ENCODE measurements at regions not wholly inside any gene's neighbourhood (a gene's known extent, or its start where the extent isn't known, plus 50 kb on each side); places are given as distances from the start of the nearest gene placed in this dataset.
"Not testable (repeated sequence)": the region's sequence is repeated elsewhere in the genome, so short reads cannot be mapped to it uniquely, and the experiment has no call there.

DNA sequence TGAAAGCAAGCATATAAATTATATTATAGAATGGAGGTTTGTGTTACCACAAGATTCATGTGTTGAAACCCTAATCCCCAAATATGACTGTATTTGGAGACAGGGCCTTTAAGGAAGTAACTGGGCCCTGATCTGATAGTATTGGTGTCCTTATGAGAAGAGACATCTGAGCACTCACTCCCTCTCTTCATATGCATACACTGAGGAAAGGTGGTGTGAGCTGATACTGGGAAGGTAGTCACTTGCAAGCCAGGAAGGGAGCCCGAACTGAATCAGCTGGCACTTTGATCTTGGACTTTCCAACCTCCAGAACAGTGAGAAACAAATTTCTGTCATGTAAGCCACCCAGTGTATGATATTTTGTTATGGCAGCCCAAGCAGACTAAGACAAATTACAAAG lies 66.9 kb upstream of the RHOBTB1 start:
- Histone ChIP-seq H3K36me3 (ENCODE audit: insufficient read depth, low read length) (no peaks in the 10 kb centered on the region), H3K27me3 (ENCODE audit: insufficient read depth, low read length) (no peaks in the 10 kb centered on the region), H3K4me3 (ENCODE audit: low read length in 2 of 2) (no peak overlapping the region), H3K9me3 (ENCODE audit: control insufficient read depth in 1 of 2, low read length in 2 of 2) (no peaks in the 10 kb centered on the region), H3K4me1 (ENCODE audit: insufficient read depth, low read length) (no peaks in the 10 kb centered on the region), H3K27ac (ENCODE audit: low read depth, low read length) (no peak overlapping the region)
- Mint-ChIP-seq H3K4me3 (no peak overlapping the region), H3K4me1 (no peaks in the 10 kb centered on the region), H3K36me3 (no peaks in the 10 kb centered on the region), H3K27me3 (peaks cover 14 to 24% of the 10 kb centered on the region in 2 donors), H3K27ac (no peak overlapping the region), H3K9me3 (peaks cover 0 to 8% (median under 1%) of the 10 kb centered on the region in 8 donors)
- intact Hi-C loops (cut with micrococcal nuclease), result no loop called here
- CTCF ChIA-PET (ENCODE audit: partially characterized antibody), result interaction anchor here (1.1 kb wide), 1 partner anchor 9 kb away, joined by 3 read pairs; no protein-coding TSS in a partner anchor
- DNase-seq, result no peak
- POLR2A ChIA-PET (ENCODE audit: partially characterized antibody), result no interaction called here

- H3K27me3 Mint-ChIP-seq, result peaks cover 38 to 48% of the 10 kb centered on the region in 2 donors
These were observed 59.1 kb upstream of the RHOBTB1 start for GRCh38 chr10:61003069-61003468.

DNA sequence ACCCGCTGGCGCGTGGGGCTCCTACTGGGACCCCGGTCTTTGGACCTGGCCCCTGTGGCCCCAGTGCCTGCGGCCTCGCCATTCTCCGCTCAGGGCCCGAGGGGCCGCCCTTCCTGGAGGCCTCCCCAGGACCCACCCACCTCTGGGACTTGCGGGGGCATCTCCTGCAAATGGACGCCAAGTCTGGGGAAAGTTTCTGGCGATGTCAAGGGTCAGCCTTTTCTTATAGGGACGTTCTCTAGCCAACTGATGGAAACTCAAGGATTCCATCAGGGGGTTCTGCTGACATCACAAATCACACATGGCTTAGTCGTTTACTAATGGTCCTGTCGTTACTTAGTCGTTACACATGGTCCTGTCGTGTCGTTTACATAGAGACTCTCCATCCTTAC lies 57.7 kb upstream of the RHOBTB1 start:
- Histone ChIP-seq H3K4me1 (ENCODE audit: insufficient read depth, low read length) (peaks cover 3% of the 10 kb centered on the region), H3K27me3 (ENCODE audit: insufficient read depth, low read length) (peaks cover 5% of the 10 kb centered on the region), H3K36me3 (ENCODE audit: insufficient read depth, low read length) (no peaks in the 10 kb centered on the region), H3K9me3 (ENCODE audit: control insufficient read depth in 1 of 2, low read length in 2 of 2) (no peaks in the 10 kb centered on the region), H3K27ac (ENCODE audit: low read depth, low read length) (no peak overlapping the region), H3K4me3 (ENCODE audit: low read length in 2 of 2) (no peak overlapping the region)
- intact Hi-C loops (cut with micrococcal nuclease), result no loop called here
- Mint-ChIP-seq H3K4me1 (peaks cover 0 to 9% (median 4%) of the 10 kb centered on the region in 4 donors), H3K9me3 (peaks cover 0 to 15% (median 3%) of the 10 kb centered on the region in 8 donors), H3K27ac (no peak overlapping the region), H3K4me3 (peak overlapping the region in 3 of 8 donors; percentile 4 to 68 (median 29)), H3K27me3 (peaks cover 35 to 46% of the 10 kb centered on the region in 2 donors), H3K36me3 (no peaks in the 10 kb centered on the region)
- no peak for DNase-seq
- POLR2A ChIA-PET (ENCODE audit: partially characterized antibody), result no interaction called here
- CTCF ChIA-PET (ENCODE audit: partially characterized antibody), result interaction anchor here (1.0 kb wide), 1 partner anchor 10 kb away, joined by 3 read pairs; no protein-coding TSS in a partner anchor

More at GRCh38 chr10:61003069-61003468, 59.1 kb upstream of the RHOBTB1 start:
- POLR2A ChIA-PET (ENCODE audit: partially characterized antibody); H3K27me3 ChIP-seq (ENCODE audit: insufficient read depth, low read length); intact Hi-C loops (cut with micrococcal nuclease); CTCF ChIA-PET (ENCODE audit: partially characterized antibody); H3K4me1 Mint-ChIP-seq; H3K36me3 Mint-ChIP-seq; DNase-seq; H3K4me1 ChIP-seq (ENCODE audit: insufficient read depth, low read length); H3K9me3 ChIP-seq (ENCODE audit: control insufficient read depth in 1 of 2, low read length in 2 of 2); H3K27ac Mint-ChIP-seq; H3K36me3 ChIP-seq (ENCODE audit: insufficient read depth, low read length); H3K4me3 ChIP-seq (ENCODE audit: low read length in 2 of 2); H3K4me3 Mint-ChIP-seq; H3K27ac ChIP-seq (ENCODE audit: low read depth, low read length): not testable (repeated sequence)
- peaks cover 0 to 15% (median 3%) of the 10 kb centered on the region in 8 donors for H3K9me3 Mint-ChIP-seq

- H3K27ac ChIP-seq (ENCODE audit: low read depth, low read length), result no peak overlapping the region
- peak overlapping the region in 3 of 8 donors; percentile 4 to 60 (median 30) for H3K4me3 Mint-ChIP-seq
- intact Hi-C loops (cut with micrococcal nuclease), result no loop called here
These were observed 57.1 kb upstream of the RHOBTB1 start for GRCh38 chr10:61000769-61001730.

DNA sequence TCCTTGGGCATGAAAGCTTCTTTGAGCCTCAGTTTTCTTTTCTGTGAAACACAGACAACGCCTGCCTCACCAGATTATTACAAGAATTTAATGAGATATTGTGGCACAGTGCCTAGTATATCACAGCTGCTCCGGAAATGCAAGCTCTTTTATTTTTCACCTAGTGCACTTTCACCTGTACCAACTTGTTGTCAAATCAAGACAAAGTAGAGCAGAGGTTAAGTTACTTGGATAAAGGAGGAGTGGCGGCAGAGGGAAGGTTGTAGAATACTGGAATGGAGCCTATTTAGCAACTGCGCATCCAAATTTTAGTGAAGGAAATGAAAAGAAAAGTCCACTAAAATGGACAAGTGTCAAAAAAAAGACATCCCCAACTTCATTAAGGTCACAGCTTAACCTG lies 54.9 kb upstream of the RHOBTB1 start:
- Histone ChIP-seq H3K27me3 (ENCODE audit: insufficient read depth, low read length) (peaks cover 5% of the 10 kb centered on the region), H3K36me3 (ENCODE audit: insufficient read depth, low read length) (no peaks in the 10 kb centered on the region), H3K27ac (ENCODE audit: low read depth, low read length) (no peak overlapping the region), H3K9me3 (ENCODE audit: control insufficient read depth in 1 of 2, low read length in 2 of 2) (no peaks in the 10 kb centered on the region), H3K4me1 (ENCODE audit: insufficient read depth, low read length) (peaks cover 3% of the 10 kb centered on the region), H3K4me3 (ENCODE audit: low read length in 2 of 2) (no peak overlapping the region)
- intact Hi-C loops (cut with micrococcal nuclease), result no loop called here
- Mint-ChIP-seq H3K4me1 (peaks cover 0 to 9% (median 4%) of the 10 kb centered on the region in 4 donors), H3K9me3 (peaks cover 0 to 9% (median 0%) of the 10 kb centered on the region in 8 donors), H3K4me3 (no peak overlapping the region), H3K27me3 (peaks cover 24 to 37% of the 10 kb centered on the region in 2 donors), H3K36me3 (no peaks in the 10 kb centered on the region), H3K27ac (no peak overlapping the region)
- no peak for DNase-seq
- CTCF ChIA-PET (ENCODE audit: partially characterized antibody), result no interaction called here
- POLR2A ChIA-PET (ENCODE audit: partially characterized antibody), result no interaction called here

More at GRCh38 chr10:61000769-61001730, 57.1 kb upstream of the RHOBTB1 start:
- peaks cover 0 to 9% (median 4%) of the 10 kb centered on the region in 4 donors for H3K4me1 Mint-ChIP-seq
- H3K27me3 ChIP-seq (ENCODE audit: insufficient read depth, low read length), result peaks cover 5% of the 10 kb centered on the region
- POLR2A ChIA-PET (ENCODE audit: partially characterized antibody), result no interaction called here
- no peak overlapping the region for H3K27ac Mint-ChIP-seq
- CTCF ChIA-PET (ENCODE audit: partially characterized antibody), result no interaction called here
- no peaks in the 10 kb centered on the region for H3K9me3 ChIP-seq (ENCODE audit: control insufficient read depth in 1 of 2, low read length in 2 of 2)
- H3K4me1 ChIP-seq (ENCODE audit: insufficient read depth, low read length), result peaks cover 3% of the 10 kb centered on the region
- H3K4me3 ChIP-seq (ENCODE audit: low read length in 2 of 2), result no peak overlapping the region
- no peak for DNase-seq
- H3K36me3 ChIP-seq (ENCODE audit: insufficient read depth, low read length), result no peaks in the 10 kb centered on the region
- H3K9me3 Mint-ChIP-seq, result peaks cover 0 to 15% (median 2%) of the 10 kb centered on the region in 8 donors
- peaks cover 32 to 43% of the 10 kb centered on the region in 2 donors for H3K27me3 Mint-ChIP-seq
- no peaks in the 10 kb centered on the region for H3K36me3 Mint-ChIP-seq

- Mint-ChIP-seq H3K27me3 (peaks cover 4 to 17% of the 10 kb centered on the region in 2 donors), H3K4me3 (no peak overlapping the region), H3K9me3 (peaks cover 0 to 6% (median 0%) of the 10 kb centered on the region in 8 donors), H3K27ac (no peak overlapping the region), H3K36me3 (no peaks in the 10 kb centered on the region), H3K4me1 (peaks cover 0 to 2% (median 0%) of the 10 kb centered on the region in 4 donors)
- no peak for DNase-seq
- H3K27me3 ChIP-seq (ENCODE audit: insufficient read depth, low read length), result no peaks in the 10 kb centered on the region
- no peaks in the 10 kb centered on the region for H3K4me1 ChIP-seq (ENCODE audit: insufficient read depth, low read length)
- H3K4me3 ChIP-seq (ENCODE audit: low read length in 2 of 2), result no peak overlapping the region
- CTCF ChIA-PET (ENCODE audit: partially characterized antibody), result no interaction called here
- intact Hi-C loops (cut with micrococcal nuclease), result no loop called here
- no peaks in the 10 kb centered on the region for H3K9me3 ChIP-seq (ENCODE audit: control insufficient read depth in 1 of 2, low read length in 2 of 2)
- H3K27ac ChIP-seq (ENCODE audit: low read depth, low read length), result no peak overlapping the region
- POLR2A ChIA-PET (ENCODE audit: partially characterized antibody), result no interaction called here
- H3K36me3 ChIP-seq (ENCODE audit: insufficient read depth, low read length), result no peaks in the 10 kb centered on the region
These were observed 50.1 kb upstream of the RHOBTB1 start for GRCh38 chr10:60994128-60994527.

All from CD4-positive, alpha-beta memory T cell (primary cell).